NCI-H2081 treated with DMSO at 0.1 percent for 48 hours (cell line): ENCODE measurements at regions not wholly inside any gene's neighbourhood (a gene's known extent, or its start where the extent isn't known, plus 50 kb on each side); places are given as distances from the start of the nearest gene placed in this dataset.

Experiments used
- DNase-seq: peaks from one replicate; lab custom pipeline; 2025; lab: John Stamatoyannopoulos, UW

DNA sequence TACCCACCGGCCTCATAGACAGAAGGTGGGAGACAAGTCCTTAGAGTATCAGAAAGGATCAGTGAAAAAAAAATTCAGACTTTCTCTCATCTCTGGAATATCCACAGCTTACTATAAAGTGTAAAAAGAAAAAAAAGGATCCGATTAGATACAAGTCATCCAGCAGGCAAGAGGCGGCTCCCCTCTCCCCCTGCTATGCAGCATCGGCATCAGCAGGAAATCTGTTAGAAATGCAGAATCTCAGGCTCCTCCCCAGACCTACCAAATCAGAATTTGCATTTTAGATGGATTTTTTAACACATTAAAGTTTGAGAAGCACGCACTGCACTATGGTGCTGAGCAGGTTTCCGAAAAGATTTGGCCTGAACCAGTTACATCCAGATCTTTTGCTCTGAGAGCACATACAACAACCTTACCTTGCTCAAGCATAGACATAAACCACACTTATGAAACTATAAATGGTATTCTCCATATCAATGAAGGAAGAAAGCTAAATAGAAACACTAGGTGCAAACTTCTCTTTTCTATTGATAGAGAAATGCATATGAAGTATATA, 117.0 kb upstream of the POU3F2 start:
- DNase-seq = no peak

DNA sequence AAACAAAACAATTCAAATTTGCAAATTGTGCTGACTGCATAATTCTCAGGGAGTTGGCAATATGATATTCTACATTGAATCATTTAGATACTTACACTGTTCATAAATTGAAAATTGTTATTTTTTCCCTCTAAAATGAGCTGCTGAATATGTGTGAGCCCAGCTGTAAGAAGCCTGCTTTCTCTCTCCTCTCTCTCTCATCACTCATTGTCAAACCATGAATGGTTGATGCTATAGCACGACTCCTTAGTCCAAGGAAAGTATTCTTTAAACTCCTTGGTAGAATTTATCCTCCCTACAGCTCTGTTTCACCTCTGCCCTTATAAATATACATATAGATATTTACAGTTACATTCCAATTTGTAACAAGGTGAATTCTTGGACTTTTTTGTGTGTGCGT, 116.4 kb upstream of the POU3F2 start:
- no peak for DNase-seq

DNA sequence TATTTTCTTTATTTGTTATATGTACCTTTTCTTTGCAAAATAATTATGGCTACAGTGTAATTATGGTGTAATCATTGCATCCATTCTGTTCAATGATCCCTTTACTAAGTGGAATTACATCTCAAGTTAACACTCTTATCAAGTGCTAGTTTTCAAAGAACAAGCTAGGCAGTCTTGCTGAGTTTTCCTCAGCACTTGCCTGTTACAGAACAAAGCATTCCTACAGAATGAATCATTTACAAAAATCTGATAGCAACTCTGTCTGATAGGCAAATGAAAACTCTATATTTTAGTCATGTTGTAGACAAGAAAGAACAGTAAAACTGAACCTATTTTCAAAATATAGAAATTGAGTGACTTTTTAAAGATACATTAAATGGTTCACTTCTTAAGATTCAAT, 109.8 kb upstream of the POU3F2 start:
- no peak for DNase-seq

DNA sequence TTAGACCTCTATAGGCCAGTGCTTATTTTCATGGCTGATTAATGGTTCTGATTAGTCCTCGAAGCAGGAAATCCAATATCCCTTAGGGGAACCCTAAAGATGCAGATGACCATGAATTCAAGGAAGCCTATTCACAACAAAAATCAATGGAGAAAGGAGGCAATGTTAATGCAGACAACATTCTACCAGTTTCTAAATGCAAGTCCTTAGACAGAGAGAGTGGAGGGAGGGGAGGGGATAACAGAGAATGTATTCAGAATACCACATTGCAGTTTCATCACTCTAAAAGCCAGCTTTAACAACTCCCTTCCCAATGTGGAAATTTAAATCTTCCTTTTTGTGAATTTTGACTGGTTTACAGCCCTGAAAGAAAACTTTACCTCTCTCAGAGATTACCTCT, 87.1 kb upstream of the POU3F2 start:
- DNase-seq = no peak

DNA sequence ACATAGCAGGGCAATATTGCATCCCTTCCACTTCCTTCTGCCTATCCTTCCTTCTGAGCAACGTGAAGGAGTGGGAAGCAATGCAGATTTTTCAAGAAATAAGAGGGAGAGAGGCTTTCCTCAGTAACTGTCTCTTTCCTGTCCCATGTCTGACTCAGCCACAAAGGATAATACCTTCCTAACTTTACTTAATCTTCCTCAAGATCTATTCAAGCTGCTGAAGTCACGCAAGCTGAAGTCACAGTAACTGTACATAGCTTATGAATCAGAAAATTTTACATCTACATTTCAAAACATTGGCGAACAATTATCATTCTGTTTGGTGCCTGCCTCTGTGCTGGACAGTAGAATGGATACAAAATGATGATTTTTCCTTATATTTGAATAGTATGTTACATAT, 86.4 kb upstream of the POU3F2 start:
- no peak for DNase-seq

DNA sequence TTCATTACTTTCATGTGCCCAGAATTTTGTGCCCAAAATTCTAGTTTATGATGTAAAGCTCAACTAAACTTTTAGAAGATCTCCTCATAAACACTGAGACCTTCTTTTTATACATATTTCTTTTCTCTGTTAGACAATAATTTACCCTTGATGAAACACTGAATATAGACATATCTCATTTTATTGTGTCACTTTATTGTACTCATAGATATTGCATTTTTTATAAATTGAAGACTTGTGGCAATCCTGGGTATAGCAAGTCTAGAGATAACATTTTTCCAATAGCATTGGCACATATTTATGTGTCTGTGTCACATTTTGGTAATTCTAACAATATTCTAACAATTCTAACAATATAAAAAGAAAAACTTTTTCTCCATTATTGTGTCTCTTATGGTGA, 74.9 kb upstream of the POU3F2 start:
- DNase-seq = no peak

DNA sequence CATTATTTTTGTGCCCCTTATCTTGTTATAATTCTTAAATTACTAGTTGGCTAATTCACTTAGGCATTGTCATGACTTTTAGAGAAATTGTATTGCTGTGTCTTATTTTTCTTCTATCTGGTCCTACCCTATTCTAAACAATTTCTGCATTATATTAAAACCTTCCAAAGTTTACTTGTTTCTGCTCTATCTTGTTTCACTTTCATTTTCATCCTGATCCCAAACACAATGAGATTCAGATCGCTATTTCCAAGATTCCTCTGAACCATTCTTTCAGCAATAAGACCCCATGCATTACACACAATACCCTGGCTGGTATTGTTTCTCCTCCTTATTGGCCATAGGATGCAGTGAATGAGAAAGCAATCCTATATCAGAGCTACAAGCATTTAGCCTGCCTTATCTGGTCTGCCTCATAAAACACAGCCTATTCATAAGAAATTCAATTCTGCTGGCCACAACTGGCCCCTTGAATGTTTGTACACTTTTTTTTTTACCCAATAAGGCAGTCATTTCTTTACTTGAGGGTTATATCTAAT, 69.9 kb upstream of the POU3F2 start:
- no peak for DNase-seq

DNA sequence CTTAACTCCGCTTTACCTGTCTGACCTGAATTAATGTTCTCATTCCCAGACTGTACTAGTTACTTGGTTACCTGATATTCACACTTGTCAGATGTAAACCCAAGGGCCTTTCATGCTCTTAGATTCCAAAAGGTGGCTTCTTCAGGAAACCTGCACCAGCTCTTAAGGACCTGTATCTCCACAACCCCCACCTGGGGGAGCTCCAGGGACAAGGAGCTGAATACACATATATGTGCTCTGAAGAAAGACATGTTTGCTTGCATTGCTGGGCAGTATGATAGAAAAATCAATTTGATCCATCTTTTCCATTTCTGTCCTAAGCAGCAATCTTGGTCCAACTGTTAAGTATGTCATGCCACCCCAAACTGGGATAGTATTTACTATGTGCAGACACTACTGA, 64.8 kb upstream of the POU3F2 start:
- DNase-seq = no peak

DNA sequence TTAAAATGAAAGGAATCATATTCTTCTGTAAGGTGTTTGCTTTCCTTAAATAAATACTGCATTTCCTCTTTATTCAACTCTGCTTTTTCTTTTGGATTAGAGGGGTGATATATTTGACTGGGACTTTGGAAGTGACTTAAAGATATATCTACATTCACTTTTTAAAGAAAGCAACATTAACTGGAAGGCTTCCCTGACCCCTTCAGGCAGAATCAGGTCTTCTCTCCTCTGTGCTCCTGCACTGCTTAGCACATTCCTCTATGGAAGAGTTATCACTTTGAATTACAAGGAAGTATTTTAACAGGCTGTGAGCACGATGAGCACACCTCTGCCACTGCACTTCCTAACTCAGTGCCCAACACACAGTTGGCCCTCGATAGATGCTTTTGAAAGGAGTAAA, 59.2 kb upstream of the POU3F2 start:
- no peak for DNase-seq

DNA sequence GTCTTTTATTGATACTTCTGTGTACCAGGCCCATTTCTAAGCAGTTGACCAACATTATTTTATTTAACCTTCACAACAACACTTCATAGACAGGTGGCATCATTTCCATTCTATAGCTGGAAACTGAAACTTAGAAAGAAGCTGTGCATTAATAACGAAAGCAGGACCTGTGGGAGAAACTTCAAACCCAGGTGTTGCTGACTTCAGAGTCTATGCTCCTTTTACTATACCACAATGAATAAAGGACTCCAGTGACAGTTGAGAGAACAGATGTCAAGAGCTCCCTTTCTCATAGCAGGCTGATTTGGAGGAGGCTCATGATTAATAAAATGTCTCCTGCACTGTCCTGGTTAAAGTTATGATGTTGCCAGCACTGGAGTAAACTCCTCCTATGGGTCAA, 56.6 kb upstream of the POU3F2 start:
- no peak for DNase-seq

DNA sequence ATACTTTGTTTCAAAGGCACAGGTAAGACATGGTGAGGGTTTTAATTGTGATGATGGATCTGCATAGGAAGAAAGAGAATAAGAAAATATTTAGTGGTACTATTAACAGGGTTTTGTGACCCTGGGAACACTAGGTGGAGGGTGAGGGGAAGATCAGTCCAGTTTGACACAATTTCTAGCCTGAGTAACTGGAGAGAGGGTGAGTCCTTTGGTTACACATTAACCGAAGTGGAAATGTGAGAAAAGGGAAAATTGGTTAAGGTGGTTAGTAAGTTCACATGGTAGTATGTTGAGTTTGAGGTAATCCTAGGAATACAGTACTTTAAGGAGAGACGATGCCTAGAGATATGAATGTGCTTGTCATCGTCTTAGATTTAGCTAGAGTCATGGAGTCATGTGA, 54.8 kb upstream of the POU3F2 start:
- no peak for DNase-seq

DNA sequence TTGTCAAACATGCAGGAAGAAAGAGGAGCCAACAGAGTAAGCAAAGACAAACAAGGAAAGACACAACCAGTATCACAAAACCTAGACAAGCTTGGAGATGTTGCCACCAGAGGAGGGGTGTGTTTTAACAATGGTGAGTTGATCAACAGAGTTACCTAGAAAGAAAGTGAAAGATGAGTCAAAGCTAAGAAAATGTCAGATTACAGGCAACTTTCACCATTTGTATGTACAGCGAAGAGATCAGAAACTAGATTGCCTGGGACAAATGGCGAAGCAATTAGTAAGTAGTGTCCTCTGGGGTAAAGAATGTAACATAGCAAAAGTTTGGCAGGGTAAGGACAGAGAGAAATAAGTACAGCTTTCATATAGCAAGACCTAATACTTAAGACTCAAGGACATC, 51.6 kb upstream of the POU3F2 start:
- DNase-seq = no peak

DNA sequence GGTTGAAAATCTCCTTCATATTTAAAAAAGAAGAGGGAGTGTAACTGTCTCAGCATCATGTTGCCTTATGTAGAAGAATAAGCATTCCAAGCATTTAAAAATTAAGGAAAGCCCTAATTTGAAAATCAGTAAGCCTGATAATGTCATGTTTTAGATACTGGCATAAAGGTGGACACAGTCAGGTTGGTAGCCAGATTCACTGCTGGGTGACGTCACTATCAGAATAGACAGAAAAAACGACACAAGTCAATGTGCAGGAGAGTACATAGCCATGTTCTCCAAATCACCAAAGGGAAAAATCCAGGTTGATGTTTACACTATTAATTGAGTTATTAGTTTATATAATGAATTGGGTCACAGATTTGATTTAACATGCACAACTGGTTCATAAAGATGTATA, 50.8 kb upstream of the POU3F2 start:
- DNase-seq = no peak
